DOHH2 (cell line): ENCODE measurements at regions not wholly inside any gene's neighbourhood (a gene's known extent, or its start where the extent isn't known, plus 50 kb on each side); places are given as distances from the start of the nearest gene placed in this dataset.

Source experiments
- CTCF ChIP-seq: fragments of 200-600 bp; sonication (generic); IDR thresholded peaks from one replicate; pipeline ENCODE4 v1.5.1; 2014; ENCODE audit warnings: antibody characterized with exemption, mild to moderate bottlenecking, low read depth, low read length; ENCODE audit not compliant: poor library complexity, severe bottlenecking
- EZH2phosphoT487 ChIP-seq: fragments of 200-600 bp; sonication (generic); IDR thresholded peaks from 2 replicates; pipeline ENCODE4 v1.6.1; 2017; ENCODE audit warnings: borderline replicate concordance, mild to moderate bottlenecking, antibody characterized with exemption, low read length, moderate library complexity, mixed read lengths

- TF ChIP-seq CTCF (no peak), EZH2phosphoT487 (no peak)
These were observed 101.2 kb upstream of the PGRMC2 start for GRCh38 chr4:128388796-128389195.
